Mucosa of descending colon (tissue), 3 donors: ENCODE measurements at regions not wholly inside any gene's neighbourhood (a gene's known extent, or its start where the extent isn't known, plus 50 kb on each side); places are given as distances from the start of the nearest gene placed in this dataset.
"Not testable (repeated sequence)": the region's sequence is repeated elsewhere in the genome, so short reads cannot be mapped to it uniquely, and the experiment has no call there.

Experiments used
- ATAC-seq: fragments of 200-7000 bp; cut with Tn5 transposase; one replicate; pipeline ENCODE4 v1.9.1; 2020; ENCODE audit warnings: mild to moderate bottlenecking, moderate library complexity
- DNase-seq, 3 donors: peaks; one replicate each; pipeline ENCODE4 v3.0.0-alpha.2; 2020
- H3K36me3 ChIP-seq: fragments of 200-600 bp; one replicate; pipeline ENCODE4 v1.8.0; 2021; ENCODE audit warnings: low read depth, mild to moderate bottlenecking
- H3K4me1 ChIP-seq: fragments of 200-600 bp; one replicate; pipeline ENCODE4 v1.8.0; 2021; ENCODE audit warnings: low read depth, mild to moderate bottlenecking
- H3K4me3 ChIP-seq: fragments of 200-600 bp; one replicate; pipeline ENCODE4 v1.8.0; 2021; ENCODE audit warnings: mild to moderate bottlenecking
- H3K9me3 ChIP-seq: fragments of 200-600 bp; one replicate; pipeline ENCODE4 v1.8.0; 2021; ENCODE audit warnings: mild to moderate bottlenecking
- CTCF ChIP-seq: fragments of 200-600 bp; IDR thresholded peaks from one replicate; pipeline ENCODE4 v1.8.0; 2022; ENCODE audit warnings: antibody characterized with exemption, mild to moderate bottlenecking
- intact Hi-C, 2 donors: fragments of 100-400 bp; cut with DNase I in 1 of 2; cut with micrococcal nuclease in 1 of 2; formaldehyde crosslinking; loops; one replicate each; pipeline versions ENCODE4 v1.11.0 to v1.11.1; 2022; cut with DNase I, micrococcal nuclease
- donor health status: DM: no; HTN: no; CAD: no; lungs with moderate emphysema.
- donor health status: DM: no; HTN: no; CAD: no.
- donor health status: DM: no; HTN: yes; CAD: no.

GRCh38 chr7:64469673-64470072, 93.2 kb downstream of the ZNF680 start:
- no peak for ATAC-seq
- TF ChIP-seq CTCF: no peak
- Histone ChIP-seq H3K9me3 (peaks cover 58% of the 10 kb centered on the region), H3K4me3 (no peak overlapping the region), H3K4me1 (no peaks in the 10 kb centered on the region), H3K36me3 (no peaks in the 10 kb centered on the region)
- intact Hi-C loops: no loop called here
- no peak for DNase-seq

GRCh38 chr7:64465551-64465950, 97.3 kb downstream of the ZNF680 start:
- DNase-seq (no peak), ATAC-seq (no peak)
- H3K4me1 ChIP-seq: no peaks in the 10 kb centered on the region
- intact Hi-C loops: no loop called here
- H3K4me3 ChIP-seq: no peak overlapping the region
- H3K36me3 ChIP-seq: no peaks in the 10 kb centered on the region
- no peak for TF ChIP-seq CTCF
- peaks cover 59% of the 10 kb centered on the region for H3K9me3 ChIP-seq

- intact Hi-C loops: no loop called here
- TF ChIP-seq CTCF: no peak
- Histone ChIP-seq H3K36me3 (no peaks in the 10 kb centered on the region), H3K9me3 (peaks cover 44% of the 10 kb centered on the region), H3K4me3 (no peak overlapping the region), H3K4me1 (no peaks in the 10 kb centered on the region)
- DNase-seq (peak in 2 of 3 donors; percentile 37 to 46), ATAC-seq (peak; percentile 39)
Observed at GRCh38 chr7:64463636-64464375, 99.1 kb downstream of the ZNF680 start.

- intact Hi-C loops, DNase-seq, H3K4me3 ChIP-seq, H3K36me3 ChIP-seq, ATAC-seq, H3K4me1 ChIP-seq: not testable (repeated sequence)
- peaks cover 26% of the 10 kb centered on the region for H3K9me3 ChIP-seq
Observed at GRCh38 chr7:64459858-64460257, 103.0 kb downstream of the ZNF680 start.

GRCh38 chr7:64433590-64433989, 119.8 kb downstream of the ZNF736 start:
- peaks cover 60% of the 10 kb centered on the region for H3K9me3 ChIP-seq
- no peak for TF ChIP-seq CTCF
- H3K4me1 ChIP-seq: no peaks in the 10 kb centered on the region
- H3K36me3 ChIP-seq: no peaks in the 10 kb centered on the region
- ATAC-seq: no peak
- no peak overlapping the region for H3K4me3 ChIP-seq
- intact Hi-C loops: no loop called here
- no peak for DNase-seq

GRCh38 chr7:64431838-64432237, 118.1 kb downstream of the ZNF736 start:
- TF ChIP-seq CTCF: no peak
- Histone ChIP-seq H3K4me3 (no peak overlapping the region), H3K36me3 (no peaks in the 10 kb centered on the region), H3K4me1 (no peaks in the 10 kb centered on the region), H3K9me3 (peaks cover 55% of the 10 kb centered on the region)
- DNase-seq: no peak
- ATAC-seq: no peak
- intact Hi-C loops: no loop called here
